ENCODE measurements at regions not wholly inside any gene's neighbourhood (a gene's known extent, or its start where the extent isn't known, plus 50 kb on each side); places are given as distances from the start of the nearest gene placed in this dataset.

DNA sequence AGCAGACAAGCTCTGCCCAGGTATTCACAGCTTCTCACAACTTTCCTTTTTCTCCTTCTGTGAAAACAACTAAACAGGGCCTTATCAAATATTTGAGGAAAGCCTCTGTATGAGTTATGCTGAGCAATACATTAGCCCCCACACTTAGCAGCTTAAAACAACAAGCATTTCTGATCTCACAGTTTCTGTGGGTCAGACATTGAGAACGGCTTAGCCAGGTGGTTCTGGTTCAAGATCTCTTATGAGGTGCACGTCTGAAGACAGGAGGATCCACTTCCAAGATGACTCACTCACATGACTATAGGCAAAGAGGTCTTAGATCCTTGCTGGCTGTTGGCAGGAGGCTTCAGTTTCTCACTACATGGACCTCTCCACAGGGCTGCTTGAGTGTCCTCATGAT, 181.4 kb upstream of the WSCD1 start:
- Histone ChIP-seq H3K27me3 (ENCODE audit: control insufficient read depth, insufficient read depth, low read length) (no peaks in the 10 kb centered on the region), H3K4me3 (ENCODE audit: low read depth, low read length) (no peak overlapping the region), H3K36me3 (ENCODE audit: control insufficient read depth, insufficient read depth, low read length) (no peaks in the 10 kb centered on the region)
- TF ChIP-seq, protein P1, sequence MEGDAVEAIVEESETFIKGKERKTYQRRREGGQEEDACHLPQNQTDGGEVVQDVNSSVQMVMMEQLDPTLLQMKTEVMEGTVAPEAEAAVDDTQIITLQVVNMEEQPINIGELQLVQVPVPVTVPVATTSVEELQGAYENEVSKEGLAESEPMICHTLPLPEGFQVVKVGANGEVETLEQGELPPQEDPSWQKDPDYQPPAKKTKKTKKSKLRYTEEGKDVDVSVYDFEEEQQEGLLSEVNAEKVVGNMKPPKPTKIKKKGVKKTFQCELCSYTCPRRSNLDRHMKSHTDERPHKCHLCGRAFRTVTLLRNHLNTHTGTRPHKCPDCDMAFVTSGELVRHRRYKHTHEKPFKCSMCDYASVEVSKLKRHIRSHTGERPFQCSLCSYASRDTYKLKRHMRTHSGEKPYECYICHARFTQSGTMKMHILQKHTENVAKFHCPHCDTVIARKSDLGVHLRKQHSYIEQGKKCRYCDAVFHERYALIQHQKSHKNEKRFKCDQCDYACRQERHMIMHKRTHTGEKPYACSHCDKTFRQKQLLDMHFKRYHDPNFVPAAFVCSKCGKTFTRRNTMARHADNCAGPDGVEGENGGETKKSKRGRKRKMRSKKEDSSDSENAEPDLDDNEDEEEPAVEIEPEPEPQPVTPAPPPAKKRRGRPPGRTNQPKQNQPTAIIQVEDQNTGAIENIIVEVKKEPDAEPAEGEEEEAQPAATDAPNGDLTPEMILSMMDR (IDR thresholded peaks at IDR 0.05; ENCODE audit: insufficient read depth, low read length, poor library complexity, severe bottlenecking), result no peak
- DNase-seq (ENCODE audit: low read depth), result no peak

DNA sequence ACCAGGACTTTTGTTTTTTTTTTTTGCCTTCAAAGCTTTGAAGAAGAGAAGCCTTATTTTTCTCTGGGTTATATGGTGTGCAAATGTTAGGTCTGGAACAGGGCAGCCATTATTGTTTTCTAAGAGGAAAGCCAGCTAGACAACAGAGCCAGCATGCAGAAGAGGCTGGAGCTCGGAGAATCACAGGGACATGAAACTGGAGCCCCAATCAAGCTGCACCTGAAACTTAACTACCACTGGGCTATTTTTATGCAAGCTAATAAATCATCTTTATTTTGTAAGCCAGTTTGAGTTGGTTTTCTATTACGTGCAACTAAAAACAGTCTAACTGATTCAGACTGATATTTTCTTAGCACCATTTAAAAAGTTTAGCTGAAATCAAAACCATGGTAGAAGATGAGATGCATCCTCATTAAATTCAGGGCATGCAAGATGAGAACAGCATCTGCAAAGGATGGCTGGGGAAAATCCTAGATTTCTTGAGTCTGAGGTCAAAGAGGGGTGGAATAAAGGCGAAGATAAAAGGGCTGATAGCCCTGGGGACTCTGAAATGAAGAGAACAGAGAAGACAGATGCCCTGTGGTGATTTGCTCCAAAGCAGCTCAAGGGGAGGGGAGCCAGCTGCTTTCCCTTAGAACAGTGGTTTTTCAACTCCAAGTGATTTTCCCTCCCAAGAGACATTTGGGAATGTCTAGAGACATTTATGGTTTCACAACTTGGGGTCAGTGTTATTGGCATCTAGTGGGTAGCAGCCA, 177.1 kb upstream of the WSCD1 start:
- TF ChIP-seq, protein P1 (IDR thresholded peaks at IDR 0.05; ENCODE audit: insufficient read depth, low read length, poor library complexity, severe bottlenecking), result no peak
- H3K27me3 ChIP-seq (ENCODE audit: control insufficient read depth, insufficient read depth, low read length), result no peaks in the 10 kb centered on the region
- H3K4me3 ChIP-seq (ENCODE audit: low read depth, low read length), result no peak overlapping the region
- no peak for DNase-seq (ENCODE audit: low read depth)
- H3K36me3 ChIP-seq (ENCODE audit: control insufficient read depth, insufficient read depth, low read length), result no peaks in the 10 kb centered on the region

DNA sequence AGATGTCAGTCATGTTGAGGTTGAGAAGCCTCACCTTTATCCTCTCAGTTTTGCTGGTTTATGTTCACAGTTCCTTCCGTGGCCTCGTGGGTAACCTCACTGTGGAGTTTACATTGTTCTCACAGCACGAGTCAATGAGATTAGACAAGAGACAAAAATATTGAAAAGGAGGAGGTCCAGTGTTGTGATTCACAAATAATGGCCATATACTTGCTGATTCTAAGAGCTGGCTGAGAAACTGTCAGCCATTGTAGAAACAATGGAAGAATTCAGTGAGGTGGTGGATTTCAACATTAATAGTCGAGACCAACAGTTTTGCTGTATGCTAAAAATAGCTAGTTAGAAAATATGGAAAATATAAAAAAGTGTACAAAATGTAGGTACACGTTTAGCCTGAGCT, 176.4 kb upstream of the WSCD1 start:
- no peak for DNase-seq (ENCODE audit: low read depth)
- Histone ChIP-seq H3K36me3 (ENCODE audit: control insufficient read depth, insufficient read depth, low read length) (no peaks in the 10 kb centered on the region), H3K4me3 (ENCODE audit: low read depth, low read length) (no peak overlapping the region), H3K27me3 (ENCODE audit: control insufficient read depth, insufficient read depth, low read length) (no peaks in the 10 kb centered on the region)
- TF ChIP-seq, protein P1 (IDR thresholded peaks at IDR 0.05; ENCODE audit: insufficient read depth, low read length, poor library complexity, severe bottlenecking), result no peak

DNA sequence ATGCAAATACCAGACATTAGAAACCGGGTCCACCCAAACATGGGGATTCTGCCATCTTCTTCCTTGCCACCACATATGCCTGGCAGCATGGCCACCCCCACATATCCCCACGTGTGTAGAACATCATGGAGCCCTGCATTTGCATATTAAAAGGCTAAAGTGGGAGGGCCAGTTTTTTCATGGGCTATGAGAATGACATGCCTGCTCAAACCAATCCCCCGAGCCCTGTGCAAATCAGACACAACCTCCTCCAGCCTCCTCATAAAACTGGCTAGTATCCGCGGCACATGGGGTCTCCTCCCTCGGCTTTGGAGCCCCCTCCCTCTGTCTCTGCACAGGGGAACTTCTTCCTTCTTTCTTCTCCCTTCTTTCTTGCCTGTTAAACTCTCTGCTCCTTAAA, 174.9 kb upstream of the WSCD1 start:
- Histone ChIP-seq H3K4me3 (ENCODE audit: low read depth, low read length) (no peak overlapping the region), H3K27me3 (ENCODE audit: control insufficient read depth, insufficient read depth, low read length) (no peaks in the 10 kb centered on the region), H3K36me3 (ENCODE audit: control insufficient read depth, insufficient read depth, low read length) (no peaks in the 10 kb centered on the region)
- TF ChIP-seq, protein P1 (IDR thresholded peaks at IDR 0.05; ENCODE audit: insufficient read depth, low read length, poor library complexity, severe bottlenecking), result no peak
- DNase-seq (ENCODE audit: low read depth), result no peak

DNA sequence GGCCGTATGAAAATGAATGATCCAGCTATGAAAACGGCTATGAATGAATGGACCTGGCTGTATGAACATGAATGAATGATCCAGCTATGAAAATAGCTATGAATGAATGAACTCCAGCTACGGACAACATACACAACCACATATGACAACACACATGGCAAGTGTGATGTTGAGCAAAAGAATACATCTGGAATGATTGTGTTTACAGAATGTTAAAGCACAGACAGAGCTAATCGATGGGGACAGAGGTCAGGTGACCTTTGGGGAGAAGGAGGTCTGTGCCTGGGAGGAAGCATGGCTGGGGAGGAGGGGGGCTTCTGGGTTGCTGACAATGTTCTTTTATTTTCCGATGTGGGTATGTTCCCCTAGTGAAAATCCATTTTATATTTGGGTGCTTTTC, 174.0 kb upstream of the WSCD1 start:
- Histone ChIP-seq H3K4me3 (ENCODE audit: low read depth, low read length) (no peak overlapping the region), H3K27me3 (ENCODE audit: control insufficient read depth, insufficient read depth, low read length) (no peaks in the 10 kb centered on the region), H3K36me3 (ENCODE audit: control insufficient read depth, insufficient read depth, low read length) (no peaks in the 10 kb centered on the region)
- no peak for DNase-seq (ENCODE audit: low read depth)
- TF ChIP-seq, protein P1 (IDR thresholded peaks at IDR 0.05; ENCODE audit: insufficient read depth, low read length, poor library complexity, severe bottlenecking), result no peak
